GM12875 (cell line): ENCODE measurements at regions not wholly inside any gene's neighbourhood (a gene's known extent, or its start where the extent isn't known, plus 50 kb on each side); places are given as distances from the start of the nearest gene placed in this dataset.

Experiments used
- H3K4me3 ChIP-seq: one replicate; pipeline ENCODE4 v1.5.1; 2011; ENCODE audit warnings: low read depth, low read length, control low read depth
- TF ChIP-seq, protein P1 (sequence below): IDR thresholded peaks from 2 replicates; pipeline ENCODE4 v1.5.1; 2011; ENCODE audit warnings: low read depth, mild to moderate bottlenecking, control low read depth, inconsistent platforms, low read length, moderate library complexity, borderline replicate concordance; ENCODE audit not compliant: insufficient read depth

DNA sequence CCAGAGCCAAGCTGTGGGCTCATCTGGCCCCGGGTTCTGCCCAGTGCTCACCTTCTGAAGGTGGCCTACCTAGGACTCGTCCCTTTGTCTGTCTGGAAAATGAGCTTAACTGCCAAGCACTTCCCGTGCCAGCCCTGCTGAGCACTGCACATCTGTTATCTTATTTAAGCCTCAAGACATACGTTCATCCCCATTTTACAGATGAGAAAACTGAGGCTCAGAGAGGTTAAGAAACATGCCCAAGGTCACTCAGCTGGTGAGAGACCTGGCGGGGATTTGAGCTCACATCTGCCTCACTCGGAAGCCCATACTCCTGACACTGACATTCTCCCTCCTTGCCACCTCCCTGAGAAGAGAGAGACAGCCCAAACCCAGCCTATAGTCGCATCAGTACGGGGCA is 226.2 kb downstream of the MN1 start:
- TF ChIP-seq, protein P1, sequence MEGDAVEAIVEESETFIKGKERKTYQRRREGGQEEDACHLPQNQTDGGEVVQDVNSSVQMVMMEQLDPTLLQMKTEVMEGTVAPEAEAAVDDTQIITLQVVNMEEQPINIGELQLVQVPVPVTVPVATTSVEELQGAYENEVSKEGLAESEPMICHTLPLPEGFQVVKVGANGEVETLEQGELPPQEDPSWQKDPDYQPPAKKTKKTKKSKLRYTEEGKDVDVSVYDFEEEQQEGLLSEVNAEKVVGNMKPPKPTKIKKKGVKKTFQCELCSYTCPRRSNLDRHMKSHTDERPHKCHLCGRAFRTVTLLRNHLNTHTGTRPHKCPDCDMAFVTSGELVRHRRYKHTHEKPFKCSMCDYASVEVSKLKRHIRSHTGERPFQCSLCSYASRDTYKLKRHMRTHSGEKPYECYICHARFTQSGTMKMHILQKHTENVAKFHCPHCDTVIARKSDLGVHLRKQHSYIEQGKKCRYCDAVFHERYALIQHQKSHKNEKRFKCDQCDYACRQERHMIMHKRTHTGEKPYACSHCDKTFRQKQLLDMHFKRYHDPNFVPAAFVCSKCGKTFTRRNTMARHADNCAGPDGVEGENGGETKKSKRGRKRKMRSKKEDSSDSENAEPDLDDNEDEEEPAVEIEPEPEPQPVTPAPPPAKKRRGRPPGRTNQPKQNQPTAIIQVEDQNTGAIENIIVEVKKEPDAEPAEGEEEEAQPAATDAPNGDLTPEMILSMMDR, result no peak
- H3K4me3 ChIP-seq, result no peak overlapping the region

DNA sequence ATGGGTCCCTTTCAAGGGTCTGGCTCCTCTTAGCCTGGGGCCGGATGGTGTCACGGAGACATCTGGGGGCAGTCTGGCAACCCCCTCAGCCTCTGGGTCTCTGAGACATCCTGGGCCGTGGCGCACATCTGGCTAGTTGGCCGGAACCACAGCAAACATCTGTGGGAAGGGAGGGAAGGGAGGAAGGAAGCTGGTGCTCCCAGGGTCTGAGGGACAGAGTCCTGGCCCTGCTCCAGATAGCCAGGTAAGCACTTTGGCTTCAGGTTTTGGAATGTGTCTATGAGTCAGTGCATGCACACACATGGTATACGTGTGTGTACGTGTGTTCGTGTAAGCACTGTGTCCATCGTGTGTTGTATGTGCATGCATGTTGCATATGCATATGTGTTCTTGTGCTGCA is 225.1 kb downstream of the MN1 start:
- TF ChIP-seq, protein P1, result no peak
- H3K4me3 ChIP-seq, result no peak overlapping the region

DNA sequence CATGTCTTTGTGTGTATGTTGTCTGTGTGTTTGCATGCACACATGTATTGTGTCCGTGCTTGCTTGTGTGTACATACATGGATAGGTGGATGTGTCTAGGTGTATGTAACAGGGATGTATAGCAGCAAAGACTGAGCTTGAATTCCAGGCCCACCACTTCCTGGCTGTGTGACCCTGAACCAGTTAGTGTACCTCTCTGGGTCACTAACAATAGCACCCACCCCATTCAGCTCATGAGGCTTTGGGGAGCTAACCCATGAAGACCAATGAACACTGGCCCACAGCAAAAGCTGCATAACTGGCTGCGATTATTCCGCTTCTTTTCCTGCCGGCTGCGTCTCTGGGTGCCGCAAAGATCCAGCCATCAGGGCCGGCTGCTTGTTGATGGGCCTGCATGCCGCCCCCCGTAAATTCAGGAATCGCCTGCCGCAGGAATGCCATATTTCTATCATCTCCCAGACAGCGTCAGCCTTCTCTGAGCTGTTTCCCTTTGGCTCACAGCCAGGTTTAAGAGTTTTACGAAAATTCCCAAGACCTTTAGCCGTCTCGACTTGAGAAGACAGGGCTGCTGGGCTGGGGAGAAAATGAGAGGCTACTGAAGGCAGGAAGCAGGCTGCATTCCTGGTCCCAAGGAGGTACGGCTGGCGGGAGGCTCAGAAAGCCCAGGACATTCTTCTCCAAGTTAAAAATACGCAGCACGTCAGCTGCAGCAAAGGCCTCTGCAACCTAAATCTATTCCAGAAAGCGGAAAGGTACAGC is 224.6 kb downstream of the MN1 start:
- no peak overlapping the region for H3K4me3 ChIP-seq
- TF ChIP-seq, protein P1, result no peak

DNA sequence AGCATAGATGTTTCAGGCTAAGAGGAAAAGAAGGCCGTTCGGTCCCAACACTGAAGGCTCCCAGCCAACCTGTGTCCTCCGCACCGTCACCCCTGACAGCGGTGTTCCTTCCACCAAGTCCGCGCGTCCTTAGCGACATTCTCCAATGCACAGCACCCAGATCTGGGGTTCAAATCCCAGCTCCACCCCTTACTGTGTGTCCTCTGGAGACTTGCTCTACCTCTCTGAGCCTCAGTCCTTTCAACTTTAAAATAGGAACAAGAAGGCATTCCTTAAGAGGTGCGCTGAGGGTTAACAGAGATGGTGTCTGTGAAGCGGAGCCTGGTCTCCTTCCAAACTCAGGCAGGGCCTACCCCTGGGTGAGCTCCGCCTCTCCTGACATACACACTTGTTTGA is 224.0 kb downstream of the MN1 start:
- H3K4me3 ChIP-seq, result no peak overlapping the region
- TF ChIP-seq, protein P1, result no peak

DNA sequence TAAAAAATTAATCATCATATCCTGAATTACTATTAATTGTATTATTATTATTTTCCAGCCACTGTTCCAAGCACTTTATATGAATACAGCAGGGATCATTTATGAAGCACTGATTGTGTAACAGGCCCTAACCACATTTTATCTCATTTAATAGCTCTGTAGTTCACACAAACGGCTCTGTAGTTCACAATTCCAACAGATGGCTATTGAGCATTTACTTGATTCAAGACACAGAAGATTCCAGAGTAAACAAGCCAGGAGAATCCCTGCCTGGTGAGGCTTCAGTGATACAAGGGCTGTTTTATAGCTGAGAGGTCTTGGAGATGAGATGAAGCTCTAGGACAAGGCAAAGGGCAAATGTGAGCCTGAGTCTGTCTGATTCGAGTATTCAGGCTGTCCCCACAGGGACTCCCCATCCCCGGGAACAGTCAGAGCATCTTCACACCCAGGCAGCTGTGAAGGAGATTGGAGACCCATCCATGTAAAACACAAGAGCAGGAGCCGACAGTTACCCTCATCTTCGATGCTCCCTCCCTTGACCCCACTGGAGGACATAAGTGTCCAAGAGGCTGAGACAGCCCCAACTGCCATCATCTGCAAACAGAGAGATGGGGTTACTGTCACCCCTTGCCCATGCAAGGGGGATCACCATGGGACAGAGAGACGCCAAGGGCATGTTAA is 222.5 kb downstream of the MN1 start:
- TF ChIP-seq, protein P1, result no peak
- no peak overlapping the region for H3K4me3 ChIP-seq

DNA sequence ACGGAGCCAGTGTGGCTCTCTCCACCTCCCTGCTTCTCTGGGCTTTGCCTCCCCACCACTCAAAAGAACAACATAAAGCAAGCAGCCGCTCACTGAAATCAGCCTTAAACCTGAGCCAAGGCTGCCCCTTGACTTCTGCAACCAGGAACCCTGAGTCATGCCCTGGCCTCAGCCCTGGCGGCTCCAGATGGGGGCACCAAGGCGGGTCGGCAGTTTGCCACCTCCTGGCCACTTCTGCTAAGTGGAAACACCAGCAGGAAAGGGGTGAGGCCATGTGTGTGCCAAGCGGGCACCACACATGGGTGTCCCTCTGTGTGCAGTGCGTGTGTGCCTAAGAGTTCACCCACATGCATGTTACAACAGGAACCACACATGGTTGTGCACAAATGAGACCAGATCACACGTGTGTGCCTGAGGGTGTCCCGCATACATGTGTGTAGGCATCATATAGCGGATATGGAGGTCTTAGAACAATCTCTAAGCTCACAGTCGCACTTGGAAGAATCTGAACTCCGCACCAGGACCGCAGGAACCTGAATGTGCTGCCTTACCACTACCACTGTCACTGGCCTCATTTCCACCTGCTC is 221.2 kb downstream of the MN1 start:
- TF ChIP-seq, protein P1, result no peak
- H3K4me3 ChIP-seq, result no peak overlapping the region

DNA sequence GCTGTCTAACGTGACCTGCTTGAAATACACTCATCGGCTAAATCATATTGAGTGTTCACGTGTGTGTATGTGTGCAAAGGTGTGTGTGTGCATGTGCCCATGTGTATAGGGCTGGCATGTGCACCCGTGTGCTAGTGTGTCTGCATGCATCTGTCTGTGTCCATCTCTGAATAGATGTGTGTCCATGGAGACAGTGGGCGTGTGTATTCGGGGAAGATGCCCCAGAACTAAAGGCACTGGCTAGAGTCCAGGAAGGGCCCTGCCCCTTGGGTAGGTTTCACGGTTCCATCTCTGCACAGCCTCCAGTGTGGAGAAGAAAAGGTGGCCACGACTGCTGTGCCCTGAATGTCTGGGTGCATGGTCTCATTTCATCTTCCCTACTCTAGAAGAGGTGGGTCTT is 220.3 kb downstream of the MN1 start:
- TF ChIP-seq, protein P1, result no peak
- H3K4me3 ChIP-seq, result no peak overlapping the region
